ENCODE measurements at regions not wholly inside any gene's neighbourhood (a gene's known extent, or its start where the extent isn't known, plus 50 kb on each side); places are given as distances from the start of the nearest gene placed in this dataset.
"Not testable (repeated sequence)": the region's sequence is repeated elsewhere in the genome, so short reads cannot be mapped to it uniquely, and the experiment has no call there.

- no peak overlapping the region for H3K27ac ChIP-seq
- no peak for DNase-seq (ENCODE audit: low spot score)
- TF ChIP-seq, protein P1, sequence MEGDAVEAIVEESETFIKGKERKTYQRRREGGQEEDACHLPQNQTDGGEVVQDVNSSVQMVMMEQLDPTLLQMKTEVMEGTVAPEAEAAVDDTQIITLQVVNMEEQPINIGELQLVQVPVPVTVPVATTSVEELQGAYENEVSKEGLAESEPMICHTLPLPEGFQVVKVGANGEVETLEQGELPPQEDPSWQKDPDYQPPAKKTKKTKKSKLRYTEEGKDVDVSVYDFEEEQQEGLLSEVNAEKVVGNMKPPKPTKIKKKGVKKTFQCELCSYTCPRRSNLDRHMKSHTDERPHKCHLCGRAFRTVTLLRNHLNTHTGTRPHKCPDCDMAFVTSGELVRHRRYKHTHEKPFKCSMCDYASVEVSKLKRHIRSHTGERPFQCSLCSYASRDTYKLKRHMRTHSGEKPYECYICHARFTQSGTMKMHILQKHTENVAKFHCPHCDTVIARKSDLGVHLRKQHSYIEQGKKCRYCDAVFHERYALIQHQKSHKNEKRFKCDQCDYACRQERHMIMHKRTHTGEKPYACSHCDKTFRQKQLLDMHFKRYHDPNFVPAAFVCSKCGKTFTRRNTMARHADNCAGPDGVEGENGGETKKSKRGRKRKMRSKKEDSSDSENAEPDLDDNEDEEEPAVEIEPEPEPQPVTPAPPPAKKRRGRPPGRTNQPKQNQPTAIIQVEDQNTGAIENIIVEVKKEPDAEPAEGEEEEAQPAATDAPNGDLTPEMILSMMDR (IDR thresholded peaks at IDR 0.05), result no peak
- H3K4me3 ChIP-seq, result no peak overlapping the region
Measured at GRCh38 chr12:115374480-115375185, 690.7 kb upstream of the TBX3 start.

- TF ChIP-seq, protein P1 (IDR thresholded peaks at IDR 0.05), result no peak
- Histone ChIP-seq H3K4me3 (no peak overlapping the region), H3K27ac (no peak overlapping the region)
- no peak for DNase-seq (ENCODE audit: low spot score)
Measured at GRCh38 chr12:115371711-115372110, 687.7 kb upstream of the TBX3 start.

DNA sequence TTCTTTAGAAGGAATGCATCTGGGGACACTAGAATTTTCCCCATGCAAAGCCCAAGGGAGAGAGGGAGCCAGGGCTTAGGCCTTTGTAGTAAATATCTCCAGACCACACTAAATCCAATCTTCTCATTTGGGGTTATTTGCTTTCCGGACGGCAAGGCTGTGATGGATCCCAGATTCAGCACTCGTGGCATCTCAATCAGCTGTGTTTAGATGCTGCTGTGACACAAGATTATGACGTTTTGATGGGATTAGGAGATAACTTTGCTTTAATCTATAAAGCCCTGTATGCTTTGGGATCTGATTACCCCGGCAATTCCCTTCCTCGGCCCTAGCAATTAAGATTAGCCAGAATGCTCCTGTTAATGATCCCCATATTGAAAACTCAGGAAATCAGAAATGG lies 686.7 kb upstream of the TBX3 start:
- no peak overlapping the region for H3K27ac ChIP-seq
- DNase-seq (ENCODE audit: low spot score), result no peak
- TF ChIP-seq, protein P1 (IDR thresholded peaks at IDR 0.05), result no peak
- no peak overlapping the region for H3K4me3 ChIP-seq

GRCh38 chr12:115370207-115370606 lies 686.2 kb upstream of the TBX3 start:
- Histone ChIP-seq H3K4me3 (no peak overlapping the region), H3K27ac (no peak overlapping the region)
- TF ChIP-seq, protein P1 (IDR thresholded peaks at IDR 0.05), result no peak
- no peak for DNase-seq (ENCODE audit: low spot score)

DNA sequence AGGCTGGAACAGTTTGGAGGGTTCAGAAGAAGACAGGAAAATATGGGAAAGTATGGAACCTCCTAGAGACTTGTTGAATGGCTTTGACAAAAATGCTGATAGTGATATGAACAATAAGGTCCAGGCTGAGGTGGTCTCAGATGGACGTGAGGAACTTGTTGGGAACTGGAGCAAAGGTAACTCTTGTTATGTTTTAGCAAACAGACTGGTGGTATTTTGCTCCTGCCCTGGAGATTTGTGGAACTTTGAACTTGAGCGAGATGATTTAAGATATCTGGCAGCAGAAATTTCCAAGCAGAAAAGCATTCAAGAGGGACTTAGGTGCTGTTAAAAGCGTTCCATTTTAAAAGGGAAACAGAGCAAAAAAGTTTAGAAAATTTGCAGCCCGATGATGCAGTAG lies 682.3 kb upstream of the TBX3 start:
- DNase-seq (ENCODE audit: low spot score); H3K27ac ChIP-seq; H3K4me3 ChIP-seq: not testable (repeated sequence)

DNA sequence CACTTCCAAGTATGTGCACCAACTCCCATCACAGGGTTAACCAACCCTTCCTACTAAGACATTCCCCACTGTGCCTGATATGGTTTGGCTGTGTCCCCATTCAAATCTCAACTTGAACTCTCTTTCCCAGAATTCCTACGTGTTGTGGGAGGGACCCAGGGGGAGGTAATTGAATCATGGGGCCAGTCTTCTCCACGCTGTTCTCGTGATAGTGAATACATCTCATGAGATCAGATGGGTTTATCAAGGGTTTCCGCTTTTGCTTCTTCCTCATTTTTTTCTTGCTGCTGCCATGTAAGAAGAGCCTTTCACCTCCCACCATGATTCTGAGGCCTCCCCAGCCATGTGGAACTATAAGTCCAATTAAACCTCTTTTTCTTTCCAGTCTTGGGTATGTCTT lies 681.8 kb upstream of the TBX3 start:
- H3K27ac ChIP-seq; H3K4me3 ChIP-seq; DNase-seq (ENCODE audit: low spot score): not testable (repeated sequence)

DNA sequence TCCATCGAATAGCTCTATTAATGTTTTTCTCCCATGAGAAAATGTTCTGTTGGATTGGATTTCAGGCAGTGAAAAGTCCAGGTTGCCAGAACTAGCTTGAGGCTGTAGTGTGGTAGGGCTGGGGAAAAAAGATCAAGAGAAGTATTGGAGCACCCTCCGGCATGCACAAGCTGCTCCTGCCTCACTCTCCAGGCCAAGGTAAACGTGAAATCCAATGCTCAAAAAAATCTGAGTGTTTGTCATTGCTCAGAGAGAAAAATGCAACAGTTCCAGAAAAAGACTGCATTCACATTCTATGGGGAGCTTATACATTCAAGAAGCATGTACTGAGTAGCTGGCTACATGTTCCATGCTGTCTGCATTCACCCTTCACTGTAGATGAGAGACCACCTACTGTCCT lies 680.9 kb upstream of the TBX3 start:
- no peak overlapping the region for H3K4me3 ChIP-seq
- H3K27ac ChIP-seq, result no peak overlapping the region
- no peak for DNase-seq (ENCODE audit: low spot score)
- TF ChIP-seq, protein P1 (IDR thresholded peaks at IDR 0.05), result no peak

- DNase-seq (ENCODE audit: low spot score), result no peak
- TF ChIP-seq, protein P1 (IDR thresholded peaks at IDR 0.05), result no peak
- H3K27ac ChIP-seq, result no peak overlapping the region
- H3K4me3 ChIP-seq, result no peak overlapping the region
Measured at GRCh38 chr12:115362339-115362976, 678.5 kb upstream of the TBX3 start.

Data from coronary artery (tissue), 2 donors.